Esophagus squamous epithelium (tissue), 4 donors: ENCODE measurements at regions not wholly inside any gene's neighbourhood (a gene's known extent, or its start where the extent isn't known, plus 50 kb on each side); places are given as distances from the start of the nearest gene placed in this dataset.

Source experiments
- POLR2A ChIP-seq, 4 donors: fragments of 450-650 bp; IDR thresholded peaks; one replicate each; pipeline ENCODE4 v1.6.1; 2017; ENCODE audit warnings: antibody characterized with exemption in 4 of 4, mild to moderate bottlenecking in 4 of 4, moderate library complexity in 3 of 4
- TF ChIP-seq, protein P1 (sequence below), 6 experiments: fragments of 450-650 bp in 4 of 6; fragments of 200-600 bp in 2 of 6; sonication (generic) in 2 of 6; IDR thresholded peaks; one replicate each; pipeline ENCODE4 v1.5.1; 2016 to 2019; ENCODE audit warnings: antibody characterized with exemption in 6 of 6, mild to moderate bottlenecking in 4 of 6, moderate library complexity in 4 of 6

DNA sequence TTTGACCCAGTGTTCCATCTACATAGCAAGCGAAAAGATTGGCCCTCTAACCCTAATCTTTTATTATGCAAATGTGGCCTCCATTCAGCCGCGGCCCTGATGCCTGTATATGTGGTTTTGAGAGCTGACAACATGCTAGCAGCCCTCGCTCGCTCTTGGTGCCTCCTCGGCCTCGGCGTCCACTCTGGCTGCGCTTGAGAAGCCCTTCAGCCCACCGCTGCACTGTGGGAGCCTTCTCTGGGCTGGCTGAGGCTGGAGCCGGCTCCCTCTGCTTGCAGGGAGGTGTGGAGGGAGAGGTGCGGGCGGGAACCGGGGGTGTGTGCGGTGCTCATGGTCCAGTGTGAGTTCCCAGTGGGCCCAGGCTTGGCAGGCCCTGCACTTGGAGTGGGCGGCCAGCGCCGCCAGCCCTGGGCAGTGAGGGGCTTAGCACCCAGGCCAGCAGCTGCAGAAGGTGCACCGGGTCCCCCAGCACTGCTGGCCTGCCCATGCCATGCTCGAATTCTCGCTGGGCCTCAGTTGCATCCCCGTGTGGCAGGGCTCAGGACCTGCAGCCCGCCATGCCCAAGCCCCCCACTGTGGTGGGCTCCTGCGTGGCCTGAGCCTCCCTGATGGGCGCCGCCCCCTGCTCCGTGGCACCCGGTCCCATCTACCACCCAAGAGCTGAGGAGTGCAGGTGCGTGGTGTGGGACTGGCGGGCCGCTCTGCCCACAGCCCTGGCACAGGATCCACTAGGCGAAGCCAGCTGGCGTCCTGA lies 757.5 kb upstream of the CTNND2 start:
- TF ChIP-seq, protein P1, sequence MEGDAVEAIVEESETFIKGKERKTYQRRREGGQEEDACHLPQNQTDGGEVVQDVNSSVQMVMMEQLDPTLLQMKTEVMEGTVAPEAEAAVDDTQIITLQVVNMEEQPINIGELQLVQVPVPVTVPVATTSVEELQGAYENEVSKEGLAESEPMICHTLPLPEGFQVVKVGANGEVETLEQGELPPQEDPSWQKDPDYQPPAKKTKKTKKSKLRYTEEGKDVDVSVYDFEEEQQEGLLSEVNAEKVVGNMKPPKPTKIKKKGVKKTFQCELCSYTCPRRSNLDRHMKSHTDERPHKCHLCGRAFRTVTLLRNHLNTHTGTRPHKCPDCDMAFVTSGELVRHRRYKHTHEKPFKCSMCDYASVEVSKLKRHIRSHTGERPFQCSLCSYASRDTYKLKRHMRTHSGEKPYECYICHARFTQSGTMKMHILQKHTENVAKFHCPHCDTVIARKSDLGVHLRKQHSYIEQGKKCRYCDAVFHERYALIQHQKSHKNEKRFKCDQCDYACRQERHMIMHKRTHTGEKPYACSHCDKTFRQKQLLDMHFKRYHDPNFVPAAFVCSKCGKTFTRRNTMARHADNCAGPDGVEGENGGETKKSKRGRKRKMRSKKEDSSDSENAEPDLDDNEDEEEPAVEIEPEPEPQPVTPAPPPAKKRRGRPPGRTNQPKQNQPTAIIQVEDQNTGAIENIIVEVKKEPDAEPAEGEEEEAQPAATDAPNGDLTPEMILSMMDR (IDR thresholded peaks at IDR 0.05), result no peak
- no peak for TF ChIP-seq POLR2A (IDR thresholded peaks at IDR 0.05)
